AML-193 (cell line): ENCODE measurements at regions not wholly inside any gene's neighbourhood (a gene's known extent, or its start where the extent isn't known, plus 50 kb on each side); places are given as distances from the start of the nearest gene placed in this dataset.
"Not testable (repeated sequence)": the region's sequence is repeated elsewhere in the genome, so short reads cannot be mapped to it uniquely, and the experiment has no call there.

Experiments
- DNase-seq, 2 experiments: peaks; one replicate each; lab custom pipeline; 2025; lab: John Stamatoyannopoulos, UW

DNA sequence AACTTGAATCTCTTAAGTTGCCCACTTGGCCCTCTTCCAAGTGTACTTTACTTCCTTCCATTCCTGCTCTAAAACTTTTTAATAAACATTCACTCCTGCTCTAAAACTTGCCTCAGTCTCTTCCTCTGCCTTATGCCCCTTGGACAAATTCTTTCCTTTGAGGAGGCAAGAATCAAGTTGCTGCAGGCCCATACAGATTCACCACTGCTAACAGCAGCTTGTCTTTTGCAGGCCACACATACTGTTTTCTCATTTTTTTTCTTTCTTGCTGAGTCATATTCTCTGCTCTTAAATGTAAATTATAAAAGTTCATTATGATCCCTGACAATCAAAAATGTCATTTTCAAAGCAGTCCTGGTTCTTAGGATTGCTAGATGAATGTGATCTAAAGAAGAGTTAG lies 1820.8 kb upstream of the FLRT2 start:
- no peak for DNase-seq

DNA sequence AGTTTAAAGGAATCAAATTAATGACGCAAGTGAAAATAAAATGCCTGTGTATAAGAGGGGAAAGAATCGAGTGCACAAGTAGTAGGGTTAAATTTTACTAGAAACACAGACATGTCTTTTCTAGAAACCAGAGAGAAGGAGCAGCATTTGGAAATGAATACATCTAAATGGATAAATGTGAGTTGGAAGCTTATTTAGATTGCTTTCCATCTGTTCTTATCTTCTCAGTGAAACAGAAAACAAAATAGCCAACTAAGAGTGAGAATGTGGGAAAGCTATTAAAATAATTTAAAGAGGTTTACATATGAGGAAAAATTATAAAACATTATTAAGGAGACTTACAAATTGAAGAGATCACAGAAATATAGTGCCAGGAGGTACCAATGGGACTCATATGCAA lies 1818.9 kb upstream of the FLRT2 start:
- no peak for DNase-seq

DNA sequence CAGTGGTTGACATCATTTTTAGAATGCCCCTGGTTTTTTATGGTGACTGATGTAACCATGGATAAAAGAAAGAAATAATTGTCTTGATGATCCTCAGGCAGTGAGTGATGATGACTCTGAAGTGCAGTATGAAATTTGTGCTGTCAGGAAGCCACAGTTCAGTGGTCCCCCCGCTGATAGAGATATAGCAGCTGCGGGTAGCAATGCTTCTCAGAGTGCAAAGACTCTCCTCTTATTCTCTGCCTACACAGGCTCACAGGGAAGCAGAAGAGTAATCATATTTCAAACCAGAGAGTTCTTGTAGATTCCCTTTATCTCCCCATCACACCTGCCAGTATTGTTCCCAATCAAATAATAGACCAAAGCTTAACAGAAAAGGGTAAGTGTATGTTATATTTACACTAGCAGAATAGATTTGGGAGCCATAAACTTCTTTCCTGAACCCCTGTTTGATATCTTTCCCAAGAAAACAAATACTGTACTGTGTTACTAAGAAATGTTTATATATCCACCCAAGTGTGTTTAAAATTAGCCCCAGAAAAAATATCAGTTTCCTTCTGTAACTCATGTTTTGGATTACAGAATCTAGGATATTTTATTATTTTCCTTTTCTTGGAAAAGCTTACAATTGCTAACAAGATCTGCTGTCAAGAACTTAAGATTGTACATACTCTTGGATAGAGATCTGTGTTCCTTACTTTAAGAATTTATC lies 1817.4 kb upstream of the FLRT2 start:
- DNase-seq = no peak

DNA sequence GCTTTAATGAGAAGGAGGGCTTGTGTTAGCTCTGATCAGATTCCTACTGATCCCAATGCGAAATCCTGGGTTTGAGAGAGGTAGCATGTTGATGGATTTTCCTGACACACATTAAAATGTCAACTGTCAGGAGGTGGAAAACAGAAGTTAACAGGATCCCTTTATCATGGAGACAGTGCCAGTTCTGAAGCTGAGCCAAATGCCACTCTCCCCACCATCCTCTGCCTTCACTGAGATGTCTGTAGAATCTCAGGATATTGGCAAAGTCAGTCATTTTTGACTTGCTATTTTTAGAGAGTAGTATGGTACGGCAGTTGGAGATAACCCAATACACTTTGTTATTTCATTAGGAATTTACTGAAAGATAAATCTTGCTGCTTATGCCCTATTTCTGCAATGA lies 1816.2 kb upstream of the FLRT2 start:
- no peak for DNase-seq

DNA sequence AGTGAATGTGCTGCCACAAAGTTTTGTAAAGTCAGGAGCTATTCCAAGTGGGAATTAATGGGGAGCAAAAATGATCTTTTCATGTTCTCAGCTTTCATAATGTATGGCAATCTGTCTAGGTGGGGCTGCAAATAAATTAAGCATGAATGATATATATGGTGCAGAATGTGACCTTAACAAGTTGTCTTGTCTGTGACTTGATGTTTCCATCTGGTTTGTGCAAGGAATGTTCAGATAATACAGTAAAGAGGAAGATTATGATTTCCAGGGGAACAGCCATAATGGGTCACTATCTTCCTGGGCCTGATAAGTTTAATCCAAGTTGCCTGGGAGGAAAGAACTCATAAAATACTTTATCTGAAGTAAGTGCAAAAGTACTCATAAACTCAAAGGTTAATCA lies 1815.8 kb upstream of the FLRT2 start:
- no peak for DNase-seq

DNA sequence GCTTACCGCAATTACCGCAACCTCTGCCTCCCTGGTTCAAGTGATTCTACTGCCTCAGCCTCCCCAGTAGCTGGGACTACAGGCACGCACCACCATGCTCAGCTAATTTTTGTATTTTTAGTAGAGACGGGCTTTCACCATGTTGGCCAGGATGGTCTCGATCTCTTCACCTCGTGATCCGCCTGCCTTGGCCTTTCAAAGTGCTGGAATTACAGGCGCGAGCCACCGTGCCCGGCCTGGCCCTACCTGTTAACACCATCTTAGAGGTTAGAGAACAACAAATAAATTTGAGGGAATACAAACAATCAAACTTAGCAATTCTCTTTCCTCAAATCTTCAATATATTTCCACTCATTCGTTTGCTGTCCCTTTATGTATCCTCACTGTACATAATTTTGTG lies 1810.5 kb upstream of the FLRT2 start:
- DNase-seq = not testable (repeated sequence)

DNA sequence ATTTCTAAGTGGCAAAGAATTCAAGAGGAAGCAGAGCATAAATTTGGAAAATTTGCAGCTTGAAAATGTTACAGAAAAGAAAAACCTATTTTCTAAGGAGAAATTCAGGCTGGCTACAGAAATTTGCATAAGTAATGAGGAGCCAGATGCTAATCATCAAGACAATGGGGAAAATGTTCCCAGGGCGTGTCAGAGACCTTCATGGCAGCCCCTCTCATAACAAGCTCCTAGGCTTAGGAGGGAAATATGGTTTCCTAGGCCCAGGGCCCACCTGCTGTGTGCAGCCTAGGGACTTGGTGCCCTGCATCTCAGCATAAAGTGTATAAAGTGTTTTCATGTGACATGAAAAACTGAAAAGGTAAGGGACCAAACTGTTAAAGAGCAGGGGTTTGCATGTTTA lies 1796.3 kb upstream of the FLRT2 start:
- no peak for DNase-seq

DNA sequence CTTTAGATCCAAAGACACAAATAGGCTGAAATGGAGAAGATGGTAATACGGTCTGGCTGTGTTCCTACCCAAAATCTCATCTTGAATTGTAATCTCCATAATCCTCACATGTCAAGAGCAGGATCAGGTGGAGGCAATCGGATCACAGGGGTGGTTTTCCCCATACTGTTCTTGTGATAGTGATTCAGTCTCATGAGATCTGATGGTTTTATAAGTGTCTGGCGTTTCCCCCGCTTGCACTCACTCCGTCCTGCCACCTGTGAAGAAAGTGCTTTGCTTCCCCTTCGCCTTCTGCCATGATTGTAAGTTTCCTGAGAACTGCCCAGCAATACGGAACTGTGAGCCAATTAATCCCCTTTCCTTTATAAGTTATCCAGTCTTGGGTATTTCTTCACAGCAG lies 1795.5 kb upstream of the FLRT2 start:
- DNase-seq = no peak

DNA sequence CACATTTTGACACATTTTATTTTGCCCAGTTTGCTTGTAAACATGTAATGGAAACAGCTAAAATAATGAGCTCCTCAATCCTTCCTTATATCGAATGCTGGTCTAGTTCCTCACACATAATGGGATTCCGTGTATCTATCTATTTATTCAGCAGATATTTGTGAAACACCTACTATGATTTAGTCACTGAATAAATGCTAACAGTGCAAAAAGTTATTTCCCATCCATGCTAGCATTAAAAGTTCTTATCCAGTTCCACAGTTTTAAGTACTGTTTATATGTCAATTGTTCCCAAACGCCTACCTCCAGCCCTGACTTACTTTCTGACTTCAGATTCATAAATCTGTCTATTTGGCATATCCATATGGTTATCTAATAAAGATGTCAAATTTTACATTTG lies 1788.7 kb upstream of the FLRT2 start:
- DNase-seq = no peak

DNA sequence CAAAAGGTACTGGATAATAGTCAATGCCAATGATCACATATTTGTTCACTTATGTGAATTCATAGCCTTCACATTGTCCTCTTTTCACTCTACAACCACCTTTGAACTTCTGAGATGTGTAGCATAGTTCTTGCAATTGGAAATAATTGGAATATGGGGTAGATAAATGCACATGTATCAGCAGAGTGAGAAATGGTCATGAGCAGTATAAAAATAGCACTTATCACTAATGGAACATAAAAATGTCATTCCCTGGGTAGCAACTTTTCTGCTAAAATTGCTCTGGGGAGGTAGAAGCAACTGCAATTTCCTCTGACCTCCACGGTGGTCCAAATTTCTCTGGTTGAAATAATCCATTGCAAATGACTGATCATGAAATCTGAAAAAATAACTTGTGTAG lies 1785.7 kb upstream of the FLRT2 start:
- no peak for DNase-seq

DNA sequence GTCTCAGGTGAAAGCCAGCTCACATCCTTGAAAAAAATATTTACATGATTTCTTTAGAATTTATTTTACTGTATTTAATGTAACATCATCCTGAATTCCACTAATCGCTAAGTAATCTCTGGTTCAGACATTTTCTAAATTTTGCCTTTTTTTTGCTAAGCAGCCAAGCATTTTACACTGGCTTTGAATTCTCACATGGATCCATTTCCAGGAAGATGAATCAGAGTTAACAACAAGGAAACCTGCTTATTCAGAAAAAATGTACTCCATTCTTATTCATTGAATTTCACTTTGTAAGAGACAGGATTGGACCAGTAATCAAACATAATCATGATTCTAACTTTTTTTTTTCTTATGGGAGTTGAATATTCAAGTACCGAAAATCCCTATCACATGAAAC lies 1785.1 kb upstream of the FLRT2 start:
- DNase-seq = no peak

DNA sequence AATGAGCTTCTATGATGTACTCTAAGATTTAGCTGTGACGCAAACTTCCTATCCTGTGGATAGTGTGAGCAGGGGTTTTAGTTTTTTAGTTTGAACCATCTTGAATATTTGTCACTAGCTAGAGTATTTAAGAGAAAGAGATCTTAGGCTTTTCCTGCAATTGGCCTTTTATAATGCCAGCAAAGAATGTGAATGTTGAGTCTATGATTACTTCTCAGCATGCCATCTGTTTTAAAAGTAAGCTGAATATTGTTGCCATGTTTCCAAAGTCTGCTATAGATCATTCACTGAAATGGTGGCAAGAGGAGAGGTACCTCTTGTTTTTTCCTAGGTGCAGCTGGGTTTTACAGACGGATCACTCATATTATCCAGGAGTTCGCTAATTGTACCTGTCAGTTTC lies 1783.6 kb upstream of the FLRT2 start:
- no peak for DNase-seq

DNA sequence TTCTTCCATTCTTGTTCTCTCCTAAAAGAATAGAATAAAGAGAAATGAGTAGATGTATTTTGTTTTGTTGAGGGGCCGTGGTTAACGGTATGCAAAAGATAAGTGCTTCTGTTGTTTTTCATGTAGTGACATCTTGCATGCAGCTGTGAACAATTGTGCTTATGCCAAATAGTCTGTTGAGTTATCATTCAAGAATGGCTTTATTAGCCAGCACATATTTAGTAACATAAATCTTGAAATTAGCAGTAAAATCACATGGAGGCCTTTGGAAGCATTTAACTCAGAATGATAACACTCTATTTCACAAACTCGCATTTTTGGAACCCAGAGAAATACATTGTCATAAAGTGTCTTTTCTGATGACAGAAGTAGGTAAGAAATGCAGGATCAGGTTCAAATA lies 1772.0 kb upstream of the FLRT2 start:
- no peak for DNase-seq

DNA sequence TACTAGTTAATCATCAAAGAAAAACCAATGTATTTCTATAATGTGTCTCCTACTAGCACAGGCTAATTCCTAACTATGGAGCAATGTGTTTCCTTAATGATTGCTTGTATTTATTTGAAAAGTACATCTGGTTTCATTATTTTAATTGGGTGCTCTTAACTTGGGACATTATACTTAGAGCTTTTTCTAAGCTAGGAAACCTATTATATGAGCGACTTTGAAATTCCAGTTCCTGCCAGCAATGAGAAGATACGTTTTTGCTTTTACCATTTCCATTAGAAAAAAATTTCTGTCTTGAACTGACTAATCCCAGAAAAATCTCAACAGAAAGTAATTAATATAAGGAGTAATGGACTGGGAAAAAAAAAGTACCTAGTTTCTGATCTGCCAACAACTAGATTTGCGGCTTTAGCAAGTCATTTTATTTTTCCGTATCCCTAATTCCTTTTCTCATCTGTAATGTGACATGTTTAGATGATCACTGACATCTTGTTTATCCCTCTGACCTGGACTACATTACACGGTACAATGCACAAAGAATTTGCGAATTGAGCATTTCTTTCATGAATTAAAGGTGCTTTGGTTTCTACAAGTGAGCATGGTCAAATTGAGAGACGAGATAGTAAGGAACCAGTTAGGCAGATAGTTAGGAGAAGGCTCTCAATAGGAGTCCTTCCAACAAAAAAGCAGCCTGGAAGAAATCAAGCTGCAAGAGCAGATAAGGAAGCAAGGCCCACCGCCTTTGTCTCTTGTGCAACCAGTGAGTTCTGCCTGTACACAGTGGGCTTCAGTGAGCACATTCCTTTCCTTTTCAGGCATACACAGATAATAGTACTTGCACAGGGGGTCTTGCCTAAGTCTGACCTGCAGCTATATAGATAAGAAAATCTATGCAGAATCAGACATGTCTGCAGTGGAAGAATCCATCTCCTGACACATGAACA lies 1765.0 kb upstream of the FLRT2 start:
- DNase-seq = no peak

DNA sequence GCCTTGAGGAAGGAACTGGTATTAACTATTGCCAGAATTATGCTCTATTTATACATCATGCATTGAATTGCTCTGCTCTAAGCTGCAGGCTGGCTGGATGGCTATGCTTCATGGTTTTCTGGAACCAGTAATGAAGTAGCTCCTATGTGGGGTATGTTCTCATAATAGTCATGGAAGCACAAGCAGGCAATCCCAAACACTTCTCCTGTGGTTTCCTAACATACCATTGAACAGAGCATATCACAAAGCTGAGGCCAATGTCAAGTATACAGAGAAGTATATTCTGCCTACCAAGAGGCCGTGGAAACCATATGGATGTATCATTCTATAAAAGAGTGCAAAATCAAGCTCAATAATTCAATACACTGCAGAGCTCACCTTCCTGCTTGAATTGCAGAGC lies 1752.4 kb upstream of the FLRT2 start:
- DNase-seq = no peak

DNA sequence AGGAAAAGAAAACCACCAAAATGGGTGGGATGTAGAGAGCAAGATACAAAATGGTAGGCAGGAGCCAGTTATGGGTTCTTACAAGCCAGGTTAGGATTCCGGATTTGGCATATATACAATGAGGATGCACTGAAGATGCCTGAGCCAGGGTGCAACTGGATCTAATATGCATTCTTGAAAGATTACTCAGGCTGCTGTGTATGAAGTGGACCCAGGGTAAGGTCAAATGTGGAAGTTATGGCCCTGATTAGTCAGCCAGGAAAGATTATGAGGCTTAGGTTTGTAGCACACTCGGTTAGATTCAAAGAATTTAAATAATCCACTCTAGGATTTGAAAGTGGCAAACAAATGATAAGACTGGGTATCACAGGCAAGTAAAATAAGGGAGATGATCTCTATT lies 1750.7 kb upstream of the FLRT2 start:
- DNase-seq = no peak

DNA sequence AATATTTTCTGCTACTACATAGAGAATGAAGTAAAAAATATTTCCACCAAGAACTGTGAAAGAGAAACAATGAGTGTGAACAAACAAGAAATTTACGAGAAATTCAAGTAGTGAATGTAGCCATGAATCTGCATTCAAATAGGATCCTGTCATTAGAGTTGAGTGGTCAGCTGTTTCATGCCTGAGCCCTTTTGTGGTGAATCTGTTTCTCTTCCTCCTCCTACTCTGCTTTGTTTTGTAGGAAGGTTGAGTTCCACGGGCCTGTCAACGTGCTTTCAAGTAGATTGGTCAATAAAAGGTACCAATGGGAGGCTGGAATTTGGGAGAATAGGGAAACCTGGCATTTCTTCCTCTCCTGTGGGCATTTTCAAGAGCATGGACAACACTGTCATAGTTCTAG lies 1749.6 kb upstream of the FLRT2 start:
- no peak for DNase-seq

DNA sequence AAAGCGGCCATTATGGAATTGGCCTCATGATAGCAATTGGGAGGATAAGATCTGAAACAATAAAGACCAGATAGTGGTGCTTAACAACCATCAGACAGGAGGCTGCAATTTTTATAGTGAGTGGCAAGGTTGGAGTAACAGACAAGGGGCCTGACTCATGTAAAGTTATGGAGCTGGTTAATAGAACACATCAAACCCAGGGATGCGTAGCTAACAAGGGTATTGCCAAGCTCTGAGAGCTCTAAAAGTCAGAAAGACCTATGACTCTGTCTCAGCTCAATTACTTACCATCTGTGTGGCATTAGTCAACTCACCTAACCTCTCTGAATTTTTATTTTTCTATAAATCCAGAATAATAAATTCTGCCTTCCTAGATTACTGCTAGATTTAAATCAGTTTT lies 1731.5 kb upstream of the FLRT2 start:
- DNase-seq = no peak

DNA sequence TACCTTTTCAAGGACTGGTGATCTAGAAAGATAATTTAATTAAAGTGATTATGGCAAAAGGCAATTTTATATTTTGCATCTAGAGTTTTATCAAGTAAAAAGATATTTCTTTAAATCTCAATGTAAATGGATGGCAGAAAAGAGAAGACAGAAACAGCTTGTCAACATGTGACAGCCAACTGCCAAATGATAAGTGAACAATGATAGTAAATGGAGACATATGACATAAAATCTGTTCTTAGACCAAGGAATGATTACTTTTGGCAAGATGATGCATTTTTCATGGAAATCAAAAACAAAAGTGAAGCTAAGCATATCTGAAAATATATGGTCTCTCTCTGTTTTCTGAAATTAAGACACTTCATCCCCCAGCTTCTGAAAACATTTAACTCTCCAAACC lies 1730.7 kb upstream of the FLRT2 start:
- DNase-seq = no peak

DNA sequence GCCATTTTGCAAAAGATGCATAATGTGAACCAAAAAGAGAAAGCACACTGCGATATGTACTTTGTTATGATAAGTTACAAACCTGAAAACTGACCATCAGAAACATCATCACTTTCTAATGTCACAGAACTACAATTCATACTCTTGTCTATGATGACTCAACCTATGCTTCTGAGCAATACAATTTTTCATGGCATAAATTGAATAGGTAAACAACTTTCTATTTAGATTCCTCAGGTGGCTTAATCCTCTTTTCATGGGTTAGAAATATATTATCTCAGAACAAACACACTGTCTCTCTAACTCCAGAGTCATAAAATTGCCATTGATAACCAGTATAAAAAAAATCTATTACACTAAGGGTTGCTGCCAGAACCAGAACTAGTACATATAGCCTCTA lies 1715.0 kb upstream of the FLRT2 start:
- DNase-seq = no peak

DNA sequence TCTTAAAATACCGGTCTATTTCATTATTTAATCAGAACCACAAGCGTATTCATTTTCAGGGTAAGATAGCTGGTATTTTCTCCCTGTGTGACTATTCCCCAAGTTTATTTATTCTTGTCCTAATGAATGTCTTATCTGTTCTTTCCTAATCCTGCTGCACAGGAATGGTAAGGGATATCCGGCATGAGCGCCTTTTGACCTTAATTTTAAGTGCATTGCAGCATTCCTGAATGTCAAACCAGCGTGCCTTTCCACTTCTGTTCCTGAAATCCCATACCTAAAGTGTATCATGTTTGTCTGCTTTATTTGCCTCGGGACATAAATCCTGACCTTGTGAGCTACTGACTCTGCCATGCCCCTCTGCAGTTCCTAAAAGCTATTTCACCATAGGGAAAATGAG lies 1713.2 kb upstream of the FLRT2 start:
- DNase-seq = no peak

DNA sequence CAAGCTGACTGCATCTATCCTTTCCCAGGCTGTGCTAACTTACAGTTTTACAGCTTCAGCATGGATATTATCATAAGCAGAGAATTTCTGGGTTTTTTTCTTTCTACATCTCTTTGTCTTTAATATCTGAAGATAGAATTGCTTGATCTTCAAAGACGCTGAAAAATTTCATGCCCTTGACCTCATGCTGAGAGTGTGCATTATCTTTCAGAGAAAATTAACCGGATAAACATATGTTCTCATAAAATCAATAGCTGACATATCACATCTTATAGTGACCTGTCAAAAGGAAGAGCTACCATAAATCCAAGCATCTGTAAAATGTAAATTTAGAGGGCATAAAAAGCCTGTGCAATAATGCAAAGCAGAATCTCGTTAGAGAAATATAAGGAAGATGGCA lies 1704.1 kb upstream of the FLRT2 start:
- DNase-seq = no peak

DNA sequence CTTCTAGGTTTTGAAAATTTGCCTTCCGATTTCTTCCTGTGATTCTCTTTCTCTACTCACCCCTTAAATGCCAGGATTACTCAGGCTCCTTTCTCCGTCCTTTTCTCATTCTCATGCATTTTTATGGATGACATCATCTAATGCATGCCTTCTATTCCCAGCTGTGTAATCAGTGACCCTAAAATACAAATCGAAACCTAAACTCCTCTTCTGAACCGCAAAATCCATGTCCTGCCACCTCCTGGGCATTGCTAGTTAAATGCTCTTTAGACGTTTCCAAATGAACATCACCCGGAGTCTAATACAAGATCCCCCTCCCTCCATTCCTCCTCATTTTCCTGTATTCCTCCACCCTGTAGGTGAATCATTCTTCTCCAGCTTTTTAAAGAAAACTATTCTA lies 1703.1 kb upstream of the FLRT2 start:
- DNase-seq = no peak

DNA sequence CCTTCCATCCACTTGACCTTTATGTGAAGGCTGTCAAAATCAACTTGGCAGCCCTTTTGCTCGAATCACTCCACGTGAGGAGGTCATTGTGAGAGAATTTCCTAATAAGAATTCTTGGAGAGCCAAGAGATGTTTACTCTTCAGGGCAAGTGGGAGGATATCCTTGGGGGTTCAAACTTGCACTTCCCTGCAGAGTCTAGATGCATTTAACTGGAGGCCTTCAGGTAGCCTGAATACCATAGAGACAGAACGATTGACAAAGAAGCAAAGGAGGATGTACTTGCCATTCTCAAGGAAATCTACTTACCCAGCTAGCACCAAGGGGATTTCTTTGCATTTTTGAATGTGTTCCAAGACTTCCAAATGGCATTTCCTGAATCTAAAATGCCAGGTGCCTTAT lies 1702.6 kb upstream of the FLRT2 start:
- DNase-seq = no peak
